ENCODE measurements at regions not wholly inside any gene's neighbourhood (a gene's known extent, or its start where the extent isn't known, plus 50 kb on each side); places are given as distances from the start of the nearest gene placed in this dataset.

DNA sequence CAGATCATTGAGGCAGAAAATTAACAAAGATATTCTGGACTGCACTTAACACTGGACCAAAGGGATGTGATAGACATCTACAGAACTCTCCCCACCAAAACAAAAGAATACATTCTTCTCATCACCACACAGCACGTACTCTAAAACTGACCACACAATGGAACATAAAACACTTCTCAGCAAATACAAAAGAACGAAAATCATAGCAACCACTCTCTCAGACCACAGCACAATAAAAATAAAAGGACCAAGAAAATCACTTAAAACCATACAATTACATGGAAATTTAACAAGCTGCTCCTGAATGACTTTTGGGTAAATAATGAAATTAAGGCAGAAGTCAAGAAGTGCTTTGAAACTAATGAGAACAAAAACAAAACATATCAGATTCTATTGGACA is 254.0 kb upstream of the STXBP6 start:
- no peak for TF ChIP-seq CTCF (IDR thresholded peaks at IDR 0.05; ENCODE audit: poor library complexity, severe bottlenecking)
- TF ChIP-seq RAD21 (conservative IDR thresholded peaks at IDR 0.05): no peak
- TF ChIP-seq POLR2AphosphoS5 (IDR thresholded peaks at IDR 0.05): no peak
- TF ChIP-seq, protein P1, sequence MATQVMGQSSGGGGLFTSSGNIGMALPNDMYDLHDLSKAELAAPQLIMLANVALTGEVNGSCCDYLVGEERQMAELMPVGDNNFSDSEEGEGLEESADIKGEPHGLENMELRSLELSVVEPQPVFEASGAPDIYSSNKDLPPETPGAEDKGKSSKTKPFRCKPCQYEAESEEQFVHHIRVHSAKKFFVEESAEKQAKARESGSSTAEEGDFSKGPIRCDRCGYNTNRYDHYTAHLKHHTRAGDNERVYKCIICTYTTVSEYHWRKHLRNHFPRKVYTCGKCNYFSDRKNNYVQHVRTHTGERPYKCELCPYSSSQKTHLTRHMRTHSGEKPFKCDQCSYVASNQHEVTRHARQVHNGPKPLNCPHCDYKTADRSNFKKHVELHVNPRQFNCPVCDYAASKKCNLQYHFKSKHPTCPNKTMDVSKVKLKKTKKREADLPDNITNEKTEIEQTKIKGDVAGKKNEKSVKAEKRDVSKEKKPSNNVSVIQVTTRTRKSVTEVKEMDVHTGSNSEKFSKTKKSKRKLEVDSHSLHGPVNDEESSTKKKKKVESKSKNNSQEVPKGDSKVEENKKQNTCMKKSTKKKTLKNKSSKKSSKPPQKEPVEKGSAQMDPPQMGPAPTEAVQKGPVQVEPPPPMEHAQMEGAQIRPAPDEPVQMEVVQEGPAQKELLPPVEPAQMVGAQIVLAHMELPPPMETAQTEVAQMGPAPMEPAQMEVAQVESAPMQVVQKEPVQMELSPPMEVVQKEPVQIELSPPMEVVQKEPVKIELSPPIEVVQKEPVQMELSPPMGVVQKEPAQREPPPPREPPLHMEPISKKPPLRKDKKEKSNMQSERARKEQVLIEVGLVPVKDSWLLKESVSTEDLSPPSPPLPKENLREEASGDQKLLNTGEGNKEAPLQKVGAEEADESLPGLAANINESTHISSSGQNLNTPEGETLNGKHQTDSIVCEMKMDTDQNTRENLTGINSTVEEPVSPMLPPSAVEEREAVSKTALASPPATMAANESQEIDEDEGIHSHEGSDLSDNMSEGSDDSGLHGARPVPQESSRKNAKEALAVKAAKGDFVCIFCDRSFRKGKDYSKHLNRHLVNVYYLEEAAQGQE (IDR thresholded peaks at IDR 0.05; ENCODE audit: borderline replicate concordance): no peak
- TF ChIP-seq SMC3 (conservative IDR thresholded peaks at IDR 0.05; ENCODE audit: poor library complexity): no peak
- no peak for TF ChIP-seq EZH2 (IDR thresholded peaks at IDR 0.05; ENCODE audit: borderline replicate concordance, insufficient read depth, low read length, poor library complexity, severe bottlenecking)
- no peak for TF ChIP-seq TAF1 (IDR thresholded peaks at IDR 0.05; ENCODE audit: low read depth)
